ENCODE measurements at regions not wholly inside any gene's neighbourhood (a gene's known extent, or its start where the extent isn't known, plus 50 kb on each side); places are given as distances from the start of the nearest gene placed in this dataset.

GRCh38 chrX:3206314-3206713 is 140.1 kb downstream of the MXRA5 start:
- TF ChIP-seq MAFK (IDR thresholded peaks at IDR 0.05; ENCODE audit: partially characterized antibody) (no peak), EP300 (IDR thresholded peaks at IDR 0.05) (no peak), REST (IDR thresholded peaks at IDR 0.05) (no peak), KDM1A (IDR thresholded peaks at IDR 0.05; ENCODE audit: low read depth) (no peak), ZC3H11A (IDR thresholded peaks at IDR 0.05) (no peak), GATA3 (IDR thresholded peaks at IDR 0.05; ENCODE audit: borderline replicate concordance) (no peak), RFX5 (IDR thresholded peaks at IDR 0.05) (no peak), ESRRA (IDR thresholded peaks at IDR 0.05; ENCODE audit: borderline replicate concordance, low read length) (no peak), FOSB (CRISPR knock-in tag; IDR thresholded peaks at IDR 0.05) (no peak), RNF2 (IDR thresholded peaks at IDR 0.05; ENCODE audit: borderline replicate concordance, low read depth) (no peak)
- TF ChIP-seq, protein P1, sequence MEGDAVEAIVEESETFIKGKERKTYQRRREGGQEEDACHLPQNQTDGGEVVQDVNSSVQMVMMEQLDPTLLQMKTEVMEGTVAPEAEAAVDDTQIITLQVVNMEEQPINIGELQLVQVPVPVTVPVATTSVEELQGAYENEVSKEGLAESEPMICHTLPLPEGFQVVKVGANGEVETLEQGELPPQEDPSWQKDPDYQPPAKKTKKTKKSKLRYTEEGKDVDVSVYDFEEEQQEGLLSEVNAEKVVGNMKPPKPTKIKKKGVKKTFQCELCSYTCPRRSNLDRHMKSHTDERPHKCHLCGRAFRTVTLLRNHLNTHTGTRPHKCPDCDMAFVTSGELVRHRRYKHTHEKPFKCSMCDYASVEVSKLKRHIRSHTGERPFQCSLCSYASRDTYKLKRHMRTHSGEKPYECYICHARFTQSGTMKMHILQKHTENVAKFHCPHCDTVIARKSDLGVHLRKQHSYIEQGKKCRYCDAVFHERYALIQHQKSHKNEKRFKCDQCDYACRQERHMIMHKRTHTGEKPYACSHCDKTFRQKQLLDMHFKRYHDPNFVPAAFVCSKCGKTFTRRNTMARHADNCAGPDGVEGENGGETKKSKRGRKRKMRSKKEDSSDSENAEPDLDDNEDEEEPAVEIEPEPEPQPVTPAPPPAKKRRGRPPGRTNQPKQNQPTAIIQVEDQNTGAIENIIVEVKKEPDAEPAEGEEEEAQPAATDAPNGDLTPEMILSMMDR (IDR thresholded peaks at IDR 0.05): no peak

All from A549 (cell line).